Astrocyte (in vitro differentiated cells and primary cell): ENCODE measurements at regions not wholly inside any gene's neighbourhood (a gene's known extent, or its start where the extent isn't known, plus 50 kb on each side); places are given as distances from the start of the nearest gene placed in this dataset.

ENCODE experiments used
- DNase-seq: peaks from one replicate; pipeline ENCODE4 v3.0.0-alpha.2; 2010; ENCODE audit warnings: low read depth
- FAIRE-seq: peaks from 2 replicates; lab custom pipeline; 2011; peaks lifted over from hg19 to GRCh38; lab: Jason Lieb, UNC
- H2AFZ ChIP-seq: 2 replicates; pipeline ENCODE4 v1.6.0; 2012; ENCODE audit warnings: low read depth, low read length, inconsistent platforms
- H3K27ac ChIP-seq: 2 replicates; pipeline ENCODE4 v1.5.1; 2011; ENCODE audit warnings: low read depth, low read length, inconsistent platforms
- H3K27me3 ChIP-seq: 2 replicates; pipeline ENCODE4 v1.6.0; 2011; ENCODE audit warnings: low read length, inconsistent platforms; ENCODE audit not compliant: insufficient read depth
- H3K36me3 ChIP-seq: 2 replicates; pipeline ENCODE4 v1.5.1; 2011; ENCODE audit warnings: low read length, inconsistent platforms; ENCODE audit not compliant: insufficient read depth
- H3K4me1 ChIP-seq: 2 replicates; pipeline ENCODE4 v1.5.1; 2011; ENCODE audit warnings: low read length, inconsistent platforms; ENCODE audit not compliant: insufficient read depth
- H3K4me2 ChIP-seq: 2 replicates; pipeline ENCODE4 v1.6.0; 2012; ENCODE audit warnings: low read length, inconsistent platforms
- H3K4me3 ChIP-seq: 2 replicates; pipeline ENCODE4 v1.5.1; 2011; ENCODE audit warnings: low read depth, mild to moderate bottlenecking, low read length, inconsistent platforms; ENCODE audit not compliant: insufficient read depth
- H3K79me2 ChIP-seq: 2 replicates; pipeline ENCODE4 v1.6.0; 2012; ENCODE audit warnings: mild to moderate bottlenecking, low read length, inconsistent platforms; ENCODE audit not compliant: insufficient read depth
- H3K9ac ChIP-seq: 2 replicates; pipeline ENCODE4 v1.6.0; 2012; ENCODE audit warnings: mild to moderate bottlenecking, low read length, inconsistent platforms
- H3K9me3 ChIP-seq: 2 replicates; pipeline ENCODE4 v1.5.1; 2012; ENCODE audit warnings: low read depth, mild to moderate bottlenecking, low read length, inconsistent platforms; ENCODE audit not compliant: insufficient read depth
- H4K20me1 ChIP-seq: 2 replicates; pipeline ENCODE4 v1.6.0; 2012; ENCODE audit warnings: low read length, inconsistent platforms; ENCODE audit not compliant: insufficient read depth
- H3K27ac Mint-ChIP-seq: one replicate; pipeline ENCODE4 v1.8.0; 2021; ENCODE audit warnings: mild to moderate bottlenecking, mixed read lengths; ENCODE audit not compliant: unreplicated experiment
- H3K27me3 Mint-ChIP-seq: one replicate; pipeline ENCODE4 v1.8.0; 2021; ENCODE audit warnings: low read depth, mixed read lengths; ENCODE audit not compliant: unreplicated experiment
- H3K36me3 Mint-ChIP-seq: one replicate; pipeline ENCODE4 v1.8.0; 2021; ENCODE audit warnings: low read depth, mixed read lengths; ENCODE audit not compliant: unreplicated experiment
- H3K4me1 Mint-ChIP-seq: one replicate; pipeline ENCODE4 v1.8.0; 2021; ENCODE audit warnings: low read depth, mixed read lengths; ENCODE audit not compliant: unreplicated experiment
- H3K4me3 Mint-ChIP-seq: one replicate; pipeline ENCODE4 v1.8.0; 2021; ENCODE audit warnings: mild to moderate bottlenecking, moderate library complexity, mixed read lengths; ENCODE audit not compliant: unreplicated experiment
- H3K9me3 Mint-ChIP-seq: one replicate; pipeline ENCODE4 v1.8.0; 2021; ENCODE audit warnings: mild to moderate bottlenecking, mixed read lengths; ENCODE audit not compliant: unreplicated experiment
- CTCF ChIP-seq: IDR thresholded peaks from 2 replicates; pipeline ENCODE4 v1.5.1; 2011; ENCODE audit warnings: low read depth, mild to moderate bottlenecking, inconsistent platforms, low read length, moderate library complexity; ENCODE audit not compliant: insufficient read depth
- EZH2 ChIP-seq: IDR thresholded peaks from 2 replicates; pipeline ENCODE4 v1.6.1; 2012; ENCODE audit warnings: mild to moderate bottlenecking, low read length, inconsistent platforms; ENCODE audit not compliant: insufficient read depth

- H3K36me3 Mint-ChIP-seq = no peaks in the 10 kb centered on the region
- H3K4me1 ChIP-seq = no peaks in the 10 kb centered on the region
- no peaks in the 10 kb centered on the region for H4K20me1 ChIP-seq
- no peak overlapping the region for H3K4me3 Mint-ChIP-seq
- H3K4me3 ChIP-seq = no peak overlapping the region
- no peak overlapping the region for H3K27ac ChIP-seq
- H3K9ac ChIP-seq = no peak overlapping the region
- no peak for TF ChIP-seq EZH2
- no peak for TF ChIP-seq CTCF
- H3K36me3 ChIP-seq = no peaks in the 10 kb centered on the region
- DNase-seq = no peak
- H3K27me3 Mint-ChIP-seq = no peaks in the 10 kb centered on the region
- no peak for FAIRE-seq
- no peaks in the 10 kb centered on the region for H3K9me3 ChIP-seq
- no peaks in the 10 kb centered on the region for H3K9me3 Mint-ChIP-seq
- H3K79me2 ChIP-seq = no peaks in the 10 kb centered on the region
- H3K27ac Mint-ChIP-seq = no peak overlapping the region
- H3K4me1 Mint-ChIP-seq = no peaks in the 10 kb centered on the region
- no peak overlapping the region for H2AFZ ChIP-seq
- H3K4me2 ChIP-seq = no peak overlapping the region
- H3K27me3 ChIP-seq = no peaks in the 10 kb centered on the region
These were observed 1279.8 kb upstream of the ADGRL2 start for GRCh38 chr1:80520949-80521348.

GRCh38 chr1:80517062-80517461, 1283.7 kb upstream of the ADGRL2 start:
- DNase-seq = no peak
- no peaks in the 10 kb centered on the region for H3K27me3 Mint-ChIP-seq
- Histone ChIP-seq H4K20me1 (no peaks in the 10 kb centered on the region), H3K4me1 (no peaks in the 10 kb centered on the region), H3K9ac (no peak overlapping the region), H3K27me3 (no peaks in the 10 kb centered on the region), H3K27ac (no peak overlapping the region), H3K4me2 (no peak overlapping the region), H3K36me3 (no peaks in the 10 kb centered on the region), H3K9me3 (no peaks in the 10 kb centered on the region), H2AFZ (no peak overlapping the region), H3K79me2 (no peaks in the 10 kb centered on the region), H3K4me3 (no peak overlapping the region)
- H3K36me3 Mint-ChIP-seq = no peaks in the 10 kb centered on the region
- H3K4me3 Mint-ChIP-seq = no peak overlapping the region
- TF ChIP-seq CTCF (no peak), EZH2 (no peak)
- no peaks in the 10 kb centered on the region for H3K4me1 Mint-ChIP-seq
- no peak for FAIRE-seq
- H3K27ac Mint-ChIP-seq = no peak overlapping the region
- no peaks in the 10 kb centered on the region for H3K9me3 Mint-ChIP-seq

- no peaks in the 10 kb centered on the region for H3K36me3 ChIP-seq
- H3K27ac ChIP-seq = no peak overlapping the region
- no peaks in the 10 kb centered on the region for H4K20me1 ChIP-seq
- Mint-ChIP-seq H3K36me3 (no peaks in the 10 kb centered on the region), H3K4me1 (peaks cover 3% of the 10 kb centered on the region), H3K4me3 (no peak overlapping the region), H3K27ac (no peak overlapping the region), H3K9me3 (no peaks in the 10 kb centered on the region), H3K27me3 (no peaks in the 10 kb centered on the region)
- no peaks in the 10 kb centered on the region for H3K4me1 ChIP-seq
- H3K4me3 ChIP-seq = no peak overlapping the region
- no peak overlapping the region for H3K4me2 ChIP-seq
- H3K9ac ChIP-seq = no peak overlapping the region
- DNase-seq = no peak
- no peak for TF ChIP-seq EZH2
- no peaks in the 10 kb centered on the region for H3K79me2 ChIP-seq
- no peaks in the 10 kb centered on the region for H3K27me3 ChIP-seq
- no peaks in the 10 kb centered on the region for H3K9me3 ChIP-seq
- FAIRE-seq = no peak
- H2AFZ ChIP-seq = no peak overlapping the region
These were observed 1290.7 kb upstream of the ADGRL2 start for GRCh38 chr1:80509965-80510522.
